ENCODE measurements at regions not wholly inside any gene's neighbourhood (a gene's known extent, or its start where the extent isn't known, plus 50 kb on each side); places are given as distances from the start of the nearest gene placed in this dataset.

- TF ChIP-seq TEAD4 (IDR thresholded peaks at IDR 0.05; ENCODE audit: borderline replicate concordance, insufficient read depth) = no peak
- no peak for TF ChIP-seq ELF1 (IDR thresholded peaks at IDR 0.05)
- TF ChIP-seq IRF3 (IDR thresholded peaks at IDR 0.05; ENCODE audit: low read depth, low read length) = no peak
- no peak for TF ChIP-seq SMC3 (IDR thresholded peaks at IDR 0.05; ENCODE audit: low read depth, low read length)
- TF ChIP-seq RFX5 (IDR thresholded peaks at IDR 0.05; ENCODE audit: low read length) = no peak
- TF ChIP-seq MEF2A (IDR thresholded peaks at IDR 0.05; ENCODE audit: borderline replicate concordance, low read depth) = no peak
- no peak for TF ChIP-seq RCOR1 (IDR thresholded peaks at IDR 0.05; ENCODE audit: low read length)
- TF ChIP-seq POLR2AphosphoS5 (IDR thresholded peaks at IDR 0.05; ENCODE audit: low read depth, low read length) = no peak
- TF ChIP-seq CTCF (IDR thresholded peaks at IDR 0.05) = no peak
- TF ChIP-seq TCF12 (IDR thresholded peaks at IDR 0.05) = no peak
- no peak for TF ChIP-seq FOSL2 (IDR thresholded peaks at IDR 0.05; ENCODE audit: borderline replicate concordance, low read depth)
- no peak for TF ChIP-seq TAF1 (IDR thresholded peaks at IDR 0.05; ENCODE audit: borderline replicate concordance, low read depth, low read length)
- no peak for TF ChIP-seq MXI1 (IDR thresholded peaks at IDR 0.05; ENCODE audit: low read depth, low read length)
- no peak for TF ChIP-seq GABPA (IDR thresholded peaks at IDR 0.05; ENCODE audit: low read depth)
- TF ChIP-seq ZBTB33 (IDR thresholded peaks at IDR 0.05; ENCODE audit: borderline replicate concordance, low read depth) = no peak
- TF ChIP-seq RAD21 (IDR thresholded peaks at IDR 0.05; ENCODE audit: low read length) = no peak
- no peak for TF ChIP-seq EZH2phosphoT487 (IDR thresholded peaks at IDR 0.05; ENCODE audit: borderline replicate concordance, low read depth)
- TF ChIP-seq NRF1 (IDR thresholded peaks at IDR 0.05; ENCODE audit: low read depth, low read length) = no peak
- TF ChIP-seq JUND (IDR thresholded peaks at IDR 0.05) = no peak
- TF ChIP-seq FOXJ3 (CRISPR knock-in tag; IDR thresholded peaks at IDR 0.05) = no peak
- Histone ChIP-seq H3K9me2 (no peaks in the 10 kb centered on the region), H3K4me1 (ENCODE audit: control insufficient read depth in 1 of 2, insufficient read depth in 2 of 2, low read depth in 1 of 2, low read length in 1 of 2) (no peaks in the 10 kb centered on the region), H3F3A (replicated peaks; ENCODE audit: insufficient read depth) (no peaks in the 10 kb centered on the region), H3K79me2 (ENCODE audit: insufficient read depth) (no peaks in the 10 kb centered on the region), H3K4me3 (ENCODE audit: low read depth in 2 of 2, low read length in 1 of 2) (no peak overlapping the region; a peak in 1 of 4 replicates), H3K27ac (ENCODE audit: low read depth in 2 of 2, low read length in 1 of 2) (no peak overlapping the region), H3K9me3 (no peaks in the 10 kb centered on the region), H3K4me2 (no peak overlapping the region), H3K27me3 (ENCODE audit: insufficient read depth) (no peaks in the 10 kb centered on the region), H3K36me3 (replicated peaks in 1 of 2; ENCODE audit: control insufficient read depth in 1 of 2, insufficient read depth in 2 of 2, low read length in 1 of 2) (peaks cover 50 to 52% of the 10 kb centered on the region in 2 experiments), H4K20me1 (ENCODE audit: insufficient read depth) (no peaks in the 10 kb centered on the region), H2AFZ (ENCODE audit: low read depth) (no peak overlapping the region), H3K9ac (no peak overlapping the region)
- no peak for DNase-seq
- CTCF ChIA-PET = no interaction called here
- POLR2A ChIA-PET = no interaction called here
- 43% methylated on average over 13 of the region's 13 CpGs for WGBS (ENCODE audit: low lambda C conversion rate)
These were observed 108.0 kb downstream of the SNRPN start for GRCh38 chr15:25062551-25063430.
